ENCODE measurements at regions not wholly inside any gene's neighbourhood (a gene's known extent, or its start where the extent isn't known, plus 50 kb on each side); places are given as distances from the start of the nearest gene placed in this dataset.

DNA sequence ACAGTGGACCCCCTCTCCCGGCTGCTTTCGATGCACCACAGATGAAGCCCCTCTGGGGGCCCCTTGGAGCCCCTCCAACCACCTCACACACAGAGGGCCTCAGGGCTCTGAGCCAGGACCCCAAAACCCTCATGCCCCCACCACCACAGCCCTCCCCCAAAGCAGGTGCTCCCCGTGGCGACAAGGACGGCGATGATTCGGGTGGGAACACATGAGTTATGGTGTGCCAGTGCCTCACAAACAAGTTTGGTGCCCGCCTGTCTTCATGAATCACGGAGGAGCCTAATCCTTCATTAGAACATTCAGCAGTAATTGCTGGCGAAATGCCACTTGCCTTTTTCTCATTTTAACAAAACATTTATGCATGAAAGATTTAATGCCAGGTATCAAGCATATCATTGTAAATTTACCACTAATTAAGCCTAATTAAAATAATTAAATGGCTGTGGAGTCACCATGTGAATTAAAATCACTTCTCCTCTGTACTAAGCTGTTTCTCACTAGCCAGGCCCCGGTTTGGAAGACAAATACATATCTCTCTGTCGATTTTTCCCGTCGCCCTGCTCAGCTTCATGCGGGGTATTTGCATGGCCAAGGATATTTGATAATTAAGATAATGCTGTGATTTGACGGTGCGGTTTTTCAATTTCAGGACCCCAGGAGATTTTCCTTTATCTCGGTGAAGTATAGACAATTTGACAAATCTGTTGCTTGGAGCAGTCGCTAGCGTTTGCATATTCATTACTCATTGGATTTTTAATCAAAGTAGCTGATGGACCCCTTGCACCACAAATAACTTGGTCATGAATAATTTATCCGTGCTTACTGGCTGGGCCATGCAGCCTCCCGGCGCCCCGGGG, 157.0 kb downstream of the TLE3 start:
- no peak for DNase-seq

DNA sequence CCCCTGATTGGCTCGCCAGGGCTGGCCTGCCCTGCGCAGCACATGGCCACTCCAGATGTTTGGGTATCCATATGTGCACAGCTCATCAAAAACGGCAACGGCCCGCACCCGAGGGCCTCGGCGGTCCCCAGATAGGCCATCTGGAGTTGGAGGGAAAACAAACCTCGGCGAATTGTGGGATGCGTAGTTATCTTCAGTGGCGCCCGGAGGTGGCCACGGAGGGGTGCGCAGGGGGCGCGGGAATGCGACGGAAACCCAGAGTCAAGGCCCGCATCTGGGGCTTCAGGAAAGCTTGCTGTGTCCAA, 156.5 kb downstream of the TLE3 start:
- no peak for DNase-seq

DNA sequence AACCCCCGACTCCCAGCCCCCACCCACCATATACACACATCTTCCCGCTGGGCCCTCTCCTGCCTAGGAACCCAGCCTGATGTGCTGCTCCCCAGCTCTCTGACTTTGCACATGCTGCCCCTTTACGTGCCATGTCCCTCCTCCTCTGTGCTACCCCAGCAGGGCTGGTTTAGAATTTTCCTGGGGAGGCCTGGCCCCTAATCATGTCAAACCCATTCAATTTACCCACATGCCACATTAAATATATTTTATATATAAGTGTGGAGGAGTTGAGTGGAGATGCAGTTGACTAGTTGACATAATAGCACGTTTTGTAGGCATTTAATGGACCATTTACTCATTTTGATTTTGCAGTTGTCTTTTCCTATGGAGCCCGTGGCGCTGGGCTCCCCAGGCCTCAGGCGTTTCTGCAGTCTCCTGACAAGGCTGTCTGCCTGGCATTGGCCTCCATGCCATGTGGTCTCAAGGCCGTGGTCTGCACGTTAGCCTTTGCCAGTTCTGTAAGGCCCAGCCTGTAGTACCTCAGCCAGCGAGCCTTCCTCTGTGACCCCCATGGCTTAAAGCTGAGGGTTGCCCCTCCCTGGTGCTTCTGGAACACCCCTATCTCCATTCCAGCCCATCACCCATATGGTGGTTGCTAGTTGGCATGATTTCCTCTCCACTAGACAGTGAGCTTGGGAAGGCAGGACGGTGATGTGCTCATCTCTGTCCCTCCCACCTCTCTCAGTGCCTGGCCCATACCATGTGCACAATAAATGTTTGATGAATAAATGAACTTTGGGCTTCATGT, 155.8 kb downstream of the TLE3 start:
- DNase-seq = no peak

DNA sequence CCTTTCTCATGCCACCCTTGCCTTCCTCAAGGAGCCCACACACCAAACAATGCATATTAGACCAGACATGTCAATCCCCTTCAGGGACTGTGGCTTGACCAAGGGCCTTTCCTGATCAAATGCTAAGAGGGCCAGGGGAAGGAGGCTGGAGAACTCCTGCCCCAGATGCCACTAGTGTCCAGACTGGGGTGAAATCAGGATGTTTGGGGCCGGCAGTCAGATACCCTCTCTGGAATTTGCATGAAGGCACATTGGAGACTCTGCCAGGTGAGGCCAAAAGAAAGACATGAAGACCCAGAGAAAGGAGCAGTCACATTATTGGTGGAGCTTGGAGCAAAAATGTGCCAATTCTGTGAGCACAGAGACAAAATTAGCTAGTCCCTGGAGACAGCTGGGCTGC, 154.1 kb downstream of the TLE3 start:
- no peak for DNase-seq

DNA sequence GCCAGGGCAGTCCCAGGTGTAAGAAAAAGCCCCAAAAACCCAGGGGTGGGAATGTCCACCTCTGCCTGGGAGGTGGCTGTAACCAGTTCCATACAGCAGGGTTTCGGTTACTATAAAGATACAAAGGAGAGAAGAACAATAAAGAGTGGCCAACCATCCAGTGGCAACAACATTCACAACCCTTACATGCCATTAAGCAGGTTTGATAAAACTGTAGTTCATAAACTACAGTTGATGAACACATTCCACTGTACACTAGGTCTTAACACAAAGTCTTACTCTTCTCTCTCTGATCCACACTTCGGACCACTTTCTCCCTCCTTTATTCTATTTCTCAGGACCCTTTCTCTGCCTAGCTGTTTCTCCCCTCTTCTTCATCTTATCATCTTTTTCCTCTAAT, 152.0 kb downstream of the TLE3 start:
- DNase-seq = no peak

DNA sequence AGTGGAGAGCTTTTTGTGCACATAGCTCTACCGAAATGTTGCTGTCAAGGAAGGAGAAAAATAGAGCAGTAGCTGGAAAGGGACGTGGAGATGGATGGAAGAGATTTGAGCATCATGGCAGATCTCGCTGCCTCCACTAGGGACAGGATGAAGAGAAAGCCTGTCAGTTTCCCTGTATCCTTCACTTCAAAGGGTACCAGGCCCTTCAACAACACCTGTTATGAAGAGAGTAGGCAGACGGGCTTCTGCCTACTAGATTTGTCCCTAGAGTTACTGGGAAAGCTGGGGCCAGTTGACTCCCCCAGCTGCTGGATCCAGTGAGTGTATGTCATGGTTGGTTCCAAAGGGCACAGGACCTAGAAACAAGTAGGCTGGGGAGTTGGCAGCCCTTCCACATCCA, 150.8 kb downstream of the TLE3 start:
- DNase-seq = no peak

DNA sequence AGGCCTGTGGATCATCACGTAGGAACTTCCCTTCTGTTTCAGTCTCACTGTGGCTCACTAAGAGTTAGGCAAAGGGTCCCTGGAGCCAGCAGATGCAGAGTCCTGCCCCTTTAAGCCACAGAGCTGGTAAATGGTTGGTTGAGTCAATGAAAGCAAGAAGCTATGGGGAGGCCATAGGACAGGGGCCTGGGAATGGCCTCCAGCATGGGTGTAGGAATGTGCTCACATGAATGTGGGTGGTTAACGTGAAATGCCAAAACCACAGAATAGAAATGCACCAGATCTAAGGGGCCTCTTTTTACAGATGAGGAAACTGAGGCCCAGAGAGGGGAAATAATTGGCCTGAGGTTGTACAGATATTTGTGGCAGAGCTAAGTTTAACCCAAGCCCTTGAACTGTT, 150.3 kb downstream of the TLE3 start:
- no peak for DNase-seq

DNA sequence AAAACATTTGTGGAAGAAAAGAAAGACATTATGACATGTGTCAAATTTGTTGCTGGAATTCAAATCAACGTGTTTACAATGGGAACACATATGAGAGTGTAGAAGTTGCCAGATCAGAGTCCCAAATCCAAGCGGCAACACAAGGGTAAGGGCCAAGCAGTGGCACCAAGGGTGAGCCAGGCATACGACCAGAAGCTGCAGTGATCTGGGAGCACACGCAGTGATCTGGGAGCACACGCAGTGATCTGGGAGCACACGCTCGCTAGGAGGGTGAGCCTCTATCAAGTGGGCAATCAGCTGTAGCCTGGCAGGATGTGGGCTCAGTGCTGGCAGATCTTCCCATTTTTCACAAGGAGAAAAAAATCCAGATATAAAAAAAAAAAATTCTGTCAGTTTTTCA, 148.2 kb downstream of the TLE3 start:
- no peak for DNase-seq

DNA sequence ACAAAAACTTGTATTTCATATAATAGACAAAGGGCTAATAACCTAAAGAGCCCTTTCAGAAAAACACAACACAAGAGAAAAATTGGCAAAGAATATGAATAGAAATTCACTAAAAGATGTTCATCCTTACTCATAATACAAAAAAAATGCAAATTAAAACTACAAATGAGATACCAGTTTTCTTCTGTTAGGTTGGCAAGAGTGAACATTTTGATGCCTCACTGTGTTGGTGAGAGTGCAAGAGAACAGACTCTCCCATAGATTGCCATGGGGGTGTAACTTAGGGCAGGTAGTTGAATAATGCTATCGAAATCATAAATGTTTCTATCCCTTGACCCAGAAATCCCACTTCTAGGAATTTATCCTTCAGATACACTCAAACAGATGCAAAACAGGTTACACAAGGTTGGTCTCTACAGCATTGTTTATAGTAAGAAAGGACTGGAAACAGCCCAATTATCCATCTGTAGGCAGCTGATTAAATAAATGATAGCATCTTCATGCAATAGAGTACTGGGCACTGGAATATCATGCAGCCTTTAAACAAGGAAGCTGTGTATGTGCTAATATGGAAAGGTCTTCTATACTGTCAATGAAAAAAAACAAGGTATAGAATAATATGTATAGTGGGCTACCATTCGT, 146.3 kb downstream of the TLE3 start:
- DNase-seq = peak; percentile 28

DNA sequence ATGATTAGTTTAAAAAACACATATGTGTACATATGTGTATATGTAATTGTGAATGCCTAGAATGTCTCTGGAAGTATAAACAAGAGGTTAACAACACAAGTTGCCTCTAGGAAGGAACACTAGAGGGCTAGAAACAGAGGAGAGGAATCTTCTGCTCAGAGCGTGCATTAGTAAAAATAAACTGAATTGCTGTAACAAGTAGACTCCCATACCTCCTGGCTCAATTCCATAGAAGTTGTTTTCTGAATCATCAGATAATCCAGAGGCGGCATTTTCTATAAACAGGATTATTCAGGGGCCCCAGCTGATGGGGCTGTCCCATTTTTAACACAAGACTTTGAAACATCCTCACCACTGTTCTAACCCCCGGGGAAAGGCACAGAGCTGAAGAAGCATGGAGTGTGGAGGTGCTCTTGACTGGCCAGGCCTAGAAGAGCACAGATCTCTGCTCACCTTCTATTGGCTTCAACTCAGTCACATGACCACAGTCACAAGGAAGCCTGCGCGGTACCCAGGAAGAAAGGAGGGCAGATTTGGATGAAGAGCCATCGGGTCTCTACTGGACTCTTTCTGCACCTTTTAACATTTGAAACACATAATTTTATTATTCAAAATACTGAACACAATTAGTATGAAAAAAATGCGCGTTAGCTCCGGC, 145.7 kb downstream of the TLE3 start:
- DNase-seq = no peak

DNA sequence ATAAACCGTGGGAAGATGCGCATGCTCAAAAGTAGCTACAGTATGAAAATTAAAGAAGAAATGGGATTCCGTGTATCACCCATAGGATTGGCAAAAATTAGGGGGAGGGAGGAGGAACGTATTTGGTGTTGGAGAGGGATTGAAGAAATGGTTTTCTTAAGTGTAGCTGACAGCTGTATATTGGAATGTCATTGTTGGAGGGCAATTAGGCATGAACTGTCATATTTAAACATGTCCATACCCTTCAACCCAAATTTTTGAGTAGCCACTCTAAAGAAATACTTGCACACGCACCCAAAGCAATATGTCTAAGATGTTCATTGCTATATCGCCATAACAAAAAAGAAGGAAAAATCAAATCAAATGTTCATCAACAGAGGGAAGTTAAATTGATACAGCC, 144.7 kb downstream of the TLE3 start:
- DNase-seq = no peak

DNA sequence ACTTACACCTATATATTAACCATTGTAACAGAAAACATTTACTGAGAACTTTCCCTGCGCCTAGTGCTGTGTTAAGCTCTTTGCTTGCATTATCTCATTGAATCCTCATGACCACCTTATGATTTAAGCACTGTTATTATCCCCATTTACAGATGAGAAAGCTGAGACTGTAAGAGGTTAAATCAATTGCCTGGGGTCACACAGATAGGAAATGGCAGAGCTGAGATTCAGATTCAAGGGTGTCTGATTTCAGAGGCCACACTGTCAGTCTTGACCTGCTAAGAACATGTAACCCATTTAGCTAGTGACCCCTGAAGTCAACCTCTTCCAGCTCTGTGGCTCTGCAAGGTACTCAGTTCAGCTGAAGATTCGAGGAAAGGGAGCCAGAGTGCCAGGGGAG, 143.9 kb downstream of the TLE3 start:
- DNase-seq = no peak

DNA sequence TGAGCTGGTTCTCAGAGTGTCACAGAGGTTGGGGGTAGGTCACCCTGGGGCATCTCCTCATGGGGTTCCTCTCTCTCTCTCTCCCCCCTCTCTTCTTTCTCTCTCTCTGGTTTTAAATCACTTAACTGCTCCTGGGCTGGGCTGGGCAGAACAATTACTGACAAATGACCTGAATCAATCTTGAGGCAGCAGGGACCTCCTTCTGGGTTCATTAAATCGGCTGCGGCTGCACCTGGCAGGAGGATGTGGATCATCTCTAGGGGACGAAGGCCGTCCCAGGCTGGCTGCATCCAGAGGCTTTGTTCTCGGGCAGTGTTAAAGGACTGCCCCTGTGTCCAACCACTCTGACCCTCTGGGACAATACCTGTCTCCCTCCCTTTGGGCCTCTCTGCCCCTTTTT, 143.1 kb downstream of the TLE3 start:
- DNase-seq = no peak

DNA sequence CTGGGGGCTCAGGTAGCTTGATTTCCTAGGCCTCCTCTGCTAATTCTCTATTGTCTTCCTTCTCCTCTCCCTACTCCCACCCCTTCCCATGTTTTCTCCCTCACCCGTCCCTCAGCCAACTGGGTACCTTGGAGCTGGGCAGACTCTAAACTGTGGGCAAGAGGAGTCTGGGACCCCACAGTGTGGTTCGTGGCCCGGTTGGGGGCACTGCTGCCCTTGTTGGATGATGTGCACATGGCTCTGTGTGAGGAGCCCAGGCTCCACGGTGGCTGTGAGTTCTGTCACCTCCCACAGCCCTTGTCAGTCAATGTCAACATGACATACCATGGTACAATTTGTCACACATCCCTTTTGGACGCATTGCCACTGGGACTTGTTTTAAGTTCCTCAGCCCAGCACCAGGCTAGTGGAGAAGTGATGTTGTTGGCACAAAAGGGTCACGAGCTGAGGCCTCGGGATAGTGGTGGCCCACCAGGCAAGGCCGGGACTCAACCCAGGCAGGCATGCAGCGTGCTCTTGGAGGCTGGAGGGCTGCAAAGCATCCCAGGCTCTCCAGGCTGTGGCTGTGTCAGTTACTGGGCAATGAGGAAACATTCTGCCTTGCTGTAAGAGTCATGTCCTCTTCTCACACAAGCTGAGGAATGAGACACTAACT, 142.3 kb downstream of the TLE3 start:
- DNase-seq = no peak

DNA sequence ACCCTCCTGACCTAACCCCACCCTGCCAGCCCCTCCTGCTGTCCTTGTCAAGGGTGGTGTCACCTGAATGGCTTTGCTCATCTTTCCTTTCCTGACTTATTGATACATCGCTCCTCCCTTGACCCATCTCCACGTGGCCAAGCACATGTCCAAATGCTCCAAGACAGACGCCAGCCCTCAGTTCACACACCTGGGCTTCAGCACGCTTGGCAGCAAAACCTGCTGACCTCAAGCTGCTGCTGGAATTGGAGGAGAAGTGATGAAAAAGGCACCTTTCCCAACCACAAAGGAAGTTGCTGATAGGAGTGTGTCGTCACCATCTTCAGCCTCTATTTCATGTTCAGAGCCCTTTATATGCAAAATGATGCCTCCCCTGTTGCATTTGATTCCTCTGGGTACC, 141.3 kb downstream of the TLE3 start:
- DNase-seq = no peak

DNA sequence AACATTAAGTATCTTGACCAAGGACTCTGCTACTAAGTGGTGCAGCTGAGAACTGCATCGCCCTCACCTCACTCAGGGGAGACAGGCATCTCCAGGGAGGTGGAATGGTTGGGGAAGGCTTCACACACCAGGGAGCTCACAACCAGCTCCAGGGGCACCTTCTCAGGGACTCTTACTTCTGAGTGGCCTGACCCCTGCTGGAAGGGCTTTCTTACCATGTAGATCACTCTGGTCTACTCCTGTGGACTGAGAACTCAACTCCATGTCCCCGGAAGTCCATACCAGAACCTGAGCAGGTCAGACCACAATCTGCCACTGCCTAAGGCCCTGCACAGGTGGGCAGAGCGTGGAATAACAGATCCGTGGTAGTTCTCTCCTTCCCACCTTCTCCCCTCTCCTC, 140.5 kb downstream of the TLE3 start:
- no peak for DNase-seq

DNA sequence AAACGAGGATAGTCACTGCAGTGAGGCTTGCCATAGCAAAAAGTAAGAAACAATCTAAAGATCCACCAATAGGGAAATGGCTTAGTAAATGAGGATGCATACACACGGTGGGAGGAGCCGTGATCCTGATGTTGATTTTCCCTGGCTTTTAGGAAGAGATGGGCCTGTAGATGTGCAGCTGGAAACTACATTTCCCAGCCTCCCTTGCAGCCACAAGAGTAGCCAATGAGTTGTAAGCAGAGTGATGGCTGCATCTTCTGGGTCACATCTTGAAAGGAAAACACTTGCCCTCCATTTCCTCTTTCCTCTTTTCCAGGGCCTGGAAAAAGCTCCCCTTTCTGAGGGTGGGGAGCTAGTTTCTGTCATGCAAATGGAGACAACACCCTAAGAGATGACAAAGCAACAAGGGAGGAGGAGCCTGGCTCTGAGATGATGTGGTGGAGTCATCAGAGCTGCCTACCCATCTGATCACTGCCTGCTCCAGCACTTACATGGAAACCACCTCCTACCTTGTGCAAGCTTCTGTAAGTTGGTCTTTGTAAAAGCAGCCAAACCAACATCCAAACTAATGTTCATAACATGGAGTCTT, 139.1 kb downstream of the TLE3 start:
- DNase-seq = no peak

DNA sequence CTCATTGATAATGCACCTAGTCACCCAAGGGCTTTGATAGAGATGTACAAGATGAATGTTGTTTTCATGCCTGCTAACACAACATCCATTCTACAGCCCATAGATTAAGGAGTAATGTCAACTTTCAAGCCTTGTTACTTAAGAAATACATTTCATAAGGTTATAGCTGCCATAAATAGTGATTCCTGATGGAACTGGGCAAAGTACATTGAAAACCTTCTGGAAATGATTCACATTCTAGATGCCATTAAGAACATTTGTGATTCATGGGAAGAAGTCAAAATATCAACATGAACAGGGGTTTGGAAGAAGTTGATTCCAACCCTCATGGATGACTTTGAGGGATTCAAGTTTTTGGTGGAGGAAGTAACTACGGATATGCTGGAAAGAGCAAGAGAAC, 135.2 kb downstream of the TLE3 start:
- DNase-seq = no peak

DNA sequence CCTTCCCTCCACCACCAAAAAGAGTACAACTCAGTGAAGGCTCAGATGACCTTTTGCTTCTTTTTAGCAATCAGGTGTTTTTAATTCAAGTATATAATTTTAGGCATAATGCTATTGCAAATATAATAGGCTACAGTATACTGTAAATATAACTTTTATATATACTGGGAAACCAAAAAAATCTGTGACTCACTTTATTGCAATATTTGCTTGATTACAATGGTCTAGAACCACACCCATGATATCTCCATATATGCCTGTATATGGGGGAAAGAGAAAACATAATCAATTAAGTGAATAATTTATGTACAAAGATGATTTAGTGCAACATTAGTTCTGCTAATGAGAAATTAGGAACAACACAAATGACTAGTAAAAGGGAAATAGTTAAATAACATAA, 134.3 kb downstream of the TLE3 start:
- DNase-seq = no peak

DNA sequence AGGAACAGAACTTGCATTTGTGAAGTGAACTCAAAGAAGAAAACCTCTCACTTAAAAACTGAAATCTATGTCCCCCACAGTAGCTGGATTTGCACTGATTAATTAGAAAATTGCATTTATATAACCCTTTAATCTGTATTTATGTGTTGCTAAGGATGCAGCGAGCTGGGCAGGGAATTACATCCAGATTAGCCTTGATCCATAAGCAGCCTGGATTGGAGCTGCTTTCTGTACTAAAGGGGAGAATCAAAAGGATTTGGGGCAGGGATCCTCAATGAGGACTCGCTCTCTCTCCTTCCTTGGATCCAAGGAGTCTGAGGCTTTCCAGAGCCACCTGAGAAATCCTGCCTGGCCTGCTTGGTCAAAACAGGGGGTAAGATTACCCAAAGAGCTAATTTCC, 125.9 kb downstream of the TLE3 start:
- no peak for DNase-seq

DNA sequence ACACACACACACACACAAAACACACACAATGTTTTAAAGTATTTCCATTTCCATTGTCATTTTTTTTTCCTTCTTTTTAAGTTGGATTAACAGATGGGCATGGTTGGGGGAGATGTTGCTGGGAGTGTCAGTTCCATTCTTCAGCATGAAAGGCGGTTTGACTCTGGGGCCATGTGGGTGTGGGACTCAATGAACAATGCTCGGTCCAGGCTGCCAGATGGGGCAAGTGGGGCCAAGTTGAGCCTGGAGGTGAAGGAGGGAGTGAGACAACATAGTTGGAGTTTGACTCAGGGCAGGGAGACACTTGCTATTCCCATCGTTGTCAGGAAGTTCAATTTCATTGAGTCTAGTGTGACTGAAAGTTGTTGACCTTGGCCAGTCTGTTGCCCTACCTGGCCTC, 125.3 kb downstream of the TLE3 start:
- DNase-seq = no peak

DNA sequence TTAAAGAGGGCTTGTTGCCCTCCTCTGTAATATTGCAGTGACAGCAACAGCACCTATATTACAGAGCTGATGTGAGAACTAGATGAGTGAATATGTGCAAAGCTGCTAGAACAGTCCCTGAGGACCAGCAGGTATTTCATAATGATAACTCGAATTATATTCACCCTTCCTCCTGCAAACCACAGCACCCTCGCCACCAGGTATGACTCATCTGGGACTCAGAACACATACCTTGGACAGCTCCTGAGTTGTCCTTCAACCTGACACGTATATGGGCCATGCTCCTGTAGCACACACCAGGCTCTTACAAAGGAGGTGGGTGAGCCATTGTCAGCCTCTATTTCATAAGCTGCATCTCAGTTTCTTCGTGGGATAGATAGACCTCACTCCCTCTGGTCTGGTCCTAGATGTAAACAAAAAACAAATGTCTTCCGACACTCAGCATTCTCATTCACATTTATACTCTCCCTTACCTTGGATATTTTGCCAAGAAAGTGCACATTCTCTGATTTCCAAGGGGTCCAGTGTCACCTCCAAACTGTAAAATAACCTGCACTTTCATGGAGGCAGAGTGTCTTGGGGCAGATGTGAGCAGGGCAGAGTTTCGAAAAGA, 124.5 kb downstream of the TLE3 start:
- DNase-seq = no peak

Data from NCI-H2029 treated with DMSO at 0.1 percent for 48 hours (cell line).